CD4-positive, alpha-beta T cell treated with Interleukin-2 at 100 ng/mL for 4 hours (primary cell): ENCODE measurements at regions not wholly inside any gene's neighbourhood (a gene's known extent, or its start where the extent isn't known, plus 50 kb on each side); places are given as distances from the start of the nearest gene placed in this dataset.
"Not testable (repeated sequence)": the region's sequence is repeated elsewhere in the genome, so short reads cannot be mapped to it uniquely, and the experiment has no call there.

Experiments
- DNase-seq: peaks from one replicate; pipeline ENCODE4 v3.0.0-alpha.2; 2020; ENCODE audit warnings: low spot score

DNA sequence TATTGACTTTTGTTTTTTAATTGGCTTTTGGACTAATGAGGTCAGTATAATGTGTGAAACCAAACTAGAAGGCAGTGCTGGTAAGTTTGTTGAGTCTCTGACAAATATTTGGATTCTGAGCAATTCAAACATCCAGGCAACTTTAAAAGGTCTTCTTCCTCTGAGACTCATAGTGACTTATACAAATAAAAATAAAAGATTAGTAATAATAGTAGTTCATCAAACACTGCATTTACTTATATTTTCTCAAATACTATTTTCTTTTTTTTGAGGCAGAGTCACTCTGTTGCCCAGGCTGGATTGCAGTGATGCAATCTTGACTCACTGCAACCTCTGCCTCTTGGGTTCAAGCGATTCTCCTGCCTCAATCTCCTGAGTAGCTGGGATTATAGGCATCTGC is 337.9 kb downstream of the DAD1 start:
- no peak for DNase-seq

GRCh38 chr14:22249770-22250169 is 339.3 kb downstream of the DAD1 start:
- no peak for DNase-seq

DNA sequence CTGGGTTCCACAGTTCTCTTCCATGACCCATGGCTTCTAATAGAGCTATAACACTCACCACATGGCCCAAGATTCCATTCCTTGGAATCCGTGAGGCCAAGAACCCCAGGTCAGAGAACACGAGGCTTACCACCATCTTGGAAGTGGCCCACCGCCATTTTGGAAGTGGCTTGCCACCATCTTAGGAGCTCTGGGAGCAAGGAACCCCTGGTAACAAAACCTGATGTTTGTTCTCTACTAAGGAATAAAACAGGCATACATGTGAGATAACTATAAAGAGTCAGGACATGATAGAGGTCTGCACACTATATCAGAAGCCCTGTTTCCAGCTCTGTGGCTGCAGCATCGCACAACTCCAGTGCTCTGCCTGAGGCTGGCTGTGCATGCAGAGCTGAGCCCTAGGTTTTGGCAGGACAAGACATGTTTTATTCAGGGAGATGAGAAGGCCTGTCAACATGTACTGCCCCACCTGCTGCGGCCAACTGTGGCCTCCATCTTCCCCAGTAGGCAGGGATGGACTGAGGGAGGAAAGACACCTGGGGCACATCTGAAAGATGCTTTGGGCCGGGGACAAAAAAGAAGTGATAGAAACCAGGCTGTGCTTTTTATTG is 344.9 kb downstream of the DAD1 start:
- DNase-seq, result no peak

GRCh38 chr14:22238320-22238719 is 350.7 kb downstream of the DAD1 start:
- DNase-seq, result not testable (repeated sequence)

GRCh38 chr14:22233377-22233776 is 355.6 kb downstream of the DAD1 start:
- no peak for DNase-seq

- no peak for DNase-seq
Observed at GRCh38 chr14:22232933-22233332, 356.1 kb downstream of the DAD1 start.

- DNase-seq, result no peak
Observed at GRCh38 chr14:22232486-22232885, 356.5 kb downstream of the DAD1 start.

- peak; percentile 33 for DNase-seq
Observed at GRCh38 chr14:22231018-22231417, 358.0 kb downstream of the DAD1 start.

GRCh38 chr14:22230517-22230916 is 358.5 kb downstream of the DAD1 start:
- no peak for DNase-seq

GRCh38 chr14:22227084-22227483 is 361.9 kb downstream of the DAD1 start:
- DNase-seq, result no peak

DNA sequence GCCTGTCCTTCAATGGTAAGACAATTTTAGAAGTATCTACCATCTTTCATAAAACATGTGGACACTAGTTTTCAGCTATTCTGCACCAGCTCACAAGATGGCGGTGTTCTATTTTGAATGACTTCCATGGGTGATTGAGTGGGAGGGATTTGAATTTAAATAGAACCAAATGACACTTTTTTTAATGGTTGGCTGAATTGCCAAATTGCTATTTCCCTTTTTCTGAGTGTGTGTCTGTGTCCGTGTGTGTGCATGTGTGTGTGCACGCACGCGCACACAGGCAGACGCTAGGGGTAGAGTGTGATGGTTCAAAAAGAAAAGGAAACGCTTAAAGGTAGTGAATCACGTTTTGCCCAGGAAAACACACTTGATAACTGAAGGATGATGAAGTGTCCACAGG is 362.6 kb downstream of the DAD1 start:
- DNase-seq, result peak; percentile 48

DNA sequence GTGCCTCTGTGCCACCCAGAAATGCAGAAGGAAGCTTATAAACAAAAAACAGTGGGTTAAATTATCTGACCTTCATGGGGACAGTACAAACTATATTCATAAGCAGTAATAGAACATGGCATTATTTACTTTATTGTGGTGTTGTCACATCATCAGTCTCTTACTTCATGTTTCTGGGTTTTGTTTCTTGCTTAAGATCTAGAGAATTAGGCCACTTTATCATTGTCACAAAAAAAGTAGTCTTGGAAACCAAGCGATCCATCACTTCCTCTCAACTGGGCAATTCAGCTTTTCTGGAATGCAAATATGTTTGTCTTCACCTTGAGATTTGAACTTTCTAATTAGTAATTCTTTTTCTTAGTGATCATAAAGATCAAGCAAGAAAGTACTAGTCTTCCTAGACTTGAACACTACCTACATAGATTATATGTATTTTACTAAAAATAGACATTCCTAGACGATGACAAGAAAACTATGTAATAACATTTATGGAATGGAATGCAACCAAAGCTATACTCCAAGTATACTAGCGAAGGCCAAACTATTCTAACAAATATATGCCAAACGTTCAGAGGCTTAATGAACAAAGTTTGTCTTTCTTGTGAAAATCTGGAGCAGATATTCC is 363.4 kb downstream of the DAD1 start:
- DNase-seq, result no peak

DNA sequence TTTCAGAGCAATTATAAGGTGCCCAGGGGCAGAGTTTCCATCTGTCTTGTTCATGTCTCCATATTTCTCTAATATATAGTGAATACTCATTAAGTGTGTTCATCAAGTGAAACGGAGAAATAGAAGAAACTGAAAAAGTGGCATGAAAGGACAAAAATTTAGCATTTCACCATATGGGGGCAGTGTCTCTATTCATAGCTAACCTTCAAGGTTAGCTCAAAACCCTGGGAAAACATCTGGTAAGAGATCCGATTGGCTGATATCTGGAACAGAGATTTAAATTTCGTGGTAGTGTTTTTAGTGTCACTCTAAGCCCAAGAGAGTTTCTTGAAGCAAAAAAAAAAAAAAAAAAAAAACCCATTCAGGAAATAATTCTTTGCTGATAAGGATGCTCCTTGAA is 367.5 kb downstream of the DAD1 start:
- DNase-seq, result peak; percentile 32

GRCh38 chr14:22220427-22220826 is 368.6 kb downstream of the DAD1 start:
- no peak for DNase-seq

DNA sequence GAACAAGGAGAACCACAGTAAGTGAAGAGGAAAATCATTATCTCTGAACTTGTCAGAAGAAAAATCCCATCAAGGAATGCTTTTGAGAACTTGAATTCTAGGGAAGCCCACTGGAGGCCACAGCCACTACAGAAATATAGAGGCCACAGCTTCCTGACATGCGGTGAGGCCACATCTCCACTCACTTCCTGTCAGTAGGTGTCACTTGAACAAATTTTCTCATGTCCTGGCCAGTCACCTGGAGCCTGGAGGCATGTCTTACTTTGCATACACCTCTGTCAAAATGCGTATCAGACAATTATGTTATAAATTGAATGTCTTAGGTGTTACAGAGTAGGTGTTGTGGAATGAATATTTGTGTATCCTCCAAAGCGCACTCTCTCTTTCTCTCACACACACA is 370.3 kb downstream of the DAD1 start:
- peak; percentile 14 for DNase-seq

DNA sequence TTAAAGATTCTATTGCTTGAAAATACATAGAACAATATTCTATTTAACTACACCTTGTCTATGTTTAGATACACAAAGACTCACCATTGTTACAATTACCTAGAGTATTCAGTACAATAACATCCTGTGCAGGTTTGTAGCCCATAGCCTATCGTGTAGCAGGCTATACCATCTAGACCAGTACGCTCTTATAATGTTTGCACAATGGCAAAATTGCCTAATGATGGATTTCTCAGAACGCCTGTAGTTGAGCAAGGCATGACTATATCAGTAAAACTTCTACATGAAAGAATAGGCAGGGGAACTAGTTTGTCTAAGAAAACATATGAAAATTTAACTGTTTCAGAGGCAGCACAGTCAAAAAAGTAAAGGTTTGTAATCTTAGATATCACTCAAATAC is 375.9 kb downstream of the DAD1 start:
- DNase-seq, result no peak

GRCh38 chr14:22210906-22211305 is 378.1 kb downstream of the DAD1 start:
- no peak for DNase-seq

DNA sequence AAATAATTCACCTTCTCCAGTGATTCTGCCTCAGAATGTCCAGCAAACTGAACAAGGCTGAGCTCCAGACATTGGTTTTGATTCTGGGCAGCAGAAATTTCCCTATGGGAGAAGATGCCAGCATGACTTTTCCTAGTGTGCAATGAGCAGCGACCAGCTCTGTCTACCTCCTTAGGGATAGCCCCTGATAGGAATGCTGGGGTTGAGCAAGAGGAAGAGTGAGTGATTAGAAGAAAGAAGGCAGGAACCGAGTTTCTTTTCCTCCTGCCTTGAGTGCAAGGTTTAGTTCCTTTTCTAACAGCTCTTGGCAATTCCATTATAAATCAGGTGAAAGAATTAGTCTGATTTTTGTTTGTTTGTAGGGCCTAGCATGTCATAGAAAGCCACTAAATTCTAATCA is 379.0 kb downstream of the DAD1 start:
- no peak for DNase-seq

DNA sequence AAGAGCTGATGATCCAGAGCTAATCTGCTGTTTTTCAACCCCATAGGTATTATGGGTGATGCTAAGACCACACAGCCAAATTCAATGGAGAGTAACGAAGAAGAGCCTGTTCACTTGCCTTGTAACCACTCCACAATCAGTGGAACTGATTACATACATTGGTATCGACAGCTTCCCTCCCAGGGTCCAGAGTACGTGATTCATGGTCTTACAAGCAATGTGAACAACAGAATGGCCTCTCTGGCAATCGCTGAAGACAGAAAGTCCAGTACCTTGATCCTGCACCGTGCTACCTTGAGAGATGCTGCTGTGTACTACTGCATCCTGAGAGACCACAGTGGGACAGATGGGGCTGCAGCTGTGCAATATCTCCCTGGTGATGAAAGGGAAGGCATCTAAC is 386.0 kb downstream of the DAD1 start:
- no peak for DNase-seq

DNA sequence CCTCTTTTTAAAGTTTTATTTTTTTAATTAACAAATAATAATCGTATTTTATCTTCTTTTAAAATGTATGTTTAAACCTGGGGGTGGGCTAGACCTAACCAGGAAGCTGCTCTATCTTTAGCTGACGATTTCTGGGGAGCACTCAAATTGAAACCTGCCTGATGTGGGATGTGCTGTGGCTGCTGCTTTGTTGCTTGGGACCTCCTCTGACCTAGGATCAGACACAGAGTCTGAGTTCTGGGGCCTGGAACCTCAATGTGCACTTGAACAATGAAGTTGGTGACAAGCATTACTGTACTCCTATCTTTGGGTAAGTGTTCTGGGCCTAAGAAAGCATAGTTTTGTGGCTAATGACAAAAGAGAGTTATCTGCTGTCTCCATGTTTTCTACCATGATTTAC is 386.7 kb downstream of the DAD1 start:
- DNase-seq, result no peak

- peak; percentile 46 for DNase-seq
Observed at GRCh38 chr14:22200977-22201605, 387.9 kb downstream of the DAD1 start.

- not testable (repeated sequence) for DNase-seq
Observed at GRCh38 chr14:22200131-22200530, 388.9 kb downstream of the DAD1 start.

DNA sequence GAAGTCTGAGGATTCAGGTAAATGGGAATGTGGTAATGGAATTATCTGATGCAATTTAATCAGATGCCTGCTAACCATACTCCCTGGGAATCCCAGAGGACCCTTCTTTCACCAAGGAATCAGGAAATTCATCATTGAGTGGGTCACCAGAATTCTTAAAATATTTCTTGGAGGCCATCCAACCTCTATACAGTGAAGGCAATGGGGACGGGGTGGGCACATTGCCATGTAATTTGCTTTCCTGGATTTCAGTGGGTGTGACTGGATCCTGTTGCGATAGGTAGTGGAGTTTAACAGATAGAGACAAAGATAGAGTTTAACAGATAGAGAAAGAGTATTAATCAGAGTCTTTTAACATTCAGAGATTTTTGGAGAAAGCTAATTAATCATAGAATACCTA is 394.4 kb downstream of the DAD1 start:
- DNase-seq, result no peak
